Keratinocyte (primary cell): ENCODE measurements at regions not wholly inside any gene's neighbourhood (a gene's known extent, or its start where the extent isn't known, plus 50 kb on each side); places are given as distances from the start of the nearest gene placed in this dataset.

ENCODE experiments used
- DNase-seq: peaks from one replicate; pipeline ENCODE4 v3.0.0-alpha.2; 2011; ENCODE audit warnings: low read depth, missing footprints, low spot score
- FAIRE-seq: peaks from 2 replicates; lab custom pipeline; 2011; peaks lifted over from hg19 to GRCh38; lab: Jason Lieb, UNC
- H2AFZ ChIP-seq: 2 replicates; pipeline ENCODE4 v1.6.0; 2012; ENCODE audit warnings: low read length, control low read depth, inconsistent platforms; ENCODE audit not compliant: control insufficient read depth
- H3K27ac ChIP-seq: 2 replicates; pipeline ENCODE4 v1.5.1; 2011; ENCODE audit warnings: low read length; ENCODE audit not compliant: control insufficient read depth, insufficient read depth
- H3K27me3 ChIP-seq: 3 replicates; pipeline ENCODE4 v1.6.0; 2011; ENCODE audit warnings: low read length; ENCODE audit not compliant: control insufficient read depth, insufficient read depth; ENCODE audit errors: extremely low read depth
- H3K36me3 ChIP-seq, 2 experiments: 2 replicates in 1 of 2; 3 replicates in 1 of 2; pipeline ENCODE4 v1.5.1; 2011; ENCODE audit warnings: low read length in 2 of 2, mild to moderate bottlenecking in 1 of 2; ENCODE audit not compliant: control insufficient read depth in 2 of 2, insufficient read depth in 2 of 2; ENCODE audit errors: extremely low read depth in 1 of 2
- H3K4me1 ChIP-seq: 3 replicates; pipeline ENCODE4 v1.5.1; 2011; ENCODE audit warnings: low read length; ENCODE audit not compliant: control insufficient read depth, insufficient read depth; ENCODE audit errors: extremely low read depth
- H3K4me2 ChIP-seq: 3 replicates; pipeline ENCODE4 v1.6.0; 2011; ENCODE audit warnings: low read depth, low read length; ENCODE audit not compliant: control insufficient read depth, insufficient read depth; ENCODE audit errors: extremely low read depth
- H3K4me3 ChIP-seq, 3 experiments: fragments of 200-600 bp in 1 of 3; sonication (generic) in 1 of 3; 2 replicates in 2 of 3; 3 replicates in 1 of 3; pipeline ENCODE4 v1.5.1; 2011 to 2016; ENCODE audit warnings: low read length in 3 of 3, mild to moderate bottlenecking in 3 of 3, control low read depth in 2 of 3, inconsistent platforms in 1 of 3, low read depth in 1 of 3, mixed read lengths in 1 of 3, mixed run types in 1 of 3, moderate library complexity in 1 of 3; ENCODE audit not compliant: control insufficient read depth in 2 of 3, insufficient read depth in 2 of 3; ENCODE audit errors: extremely low read depth in 1 of 3
- H3K79me2 ChIP-seq: 2 replicates; pipeline ENCODE4 v1.6.0; 2012; ENCODE audit warnings: low read length; ENCODE audit not compliant: control insufficient read depth, insufficient read depth
- H3K9ac ChIP-seq: 3 replicates; pipeline ENCODE4 v1.6.0; 2011; ENCODE audit warnings: low read length; ENCODE audit not compliant: control insufficient read depth, insufficient read depth; ENCODE audit errors: extremely low read depth
- H3K9me1 ChIP-seq: 3 replicates; pipeline ENCODE4 v1.6.0; 2011; ENCODE audit warnings: low read length; ENCODE audit not compliant: control insufficient read depth, insufficient read depth; ENCODE audit errors: extremely low read depth
- H3K9me3 ChIP-seq: 2 replicates; pipeline ENCODE4 v1.5.1; 2012; ENCODE audit warnings: low read depth, low read length; ENCODE audit not compliant: control insufficient read depth
- H4K20me1 ChIP-seq: 3 replicates; pipeline ENCODE4 v1.6.0; 2011; ENCODE audit warnings: low read length; ENCODE audit not compliant: control insufficient read depth, insufficient read depth; ENCODE audit errors: extremely low read depth
- CTCF ChIP-seq, 3 experiments: IDR thresholded peaks in 1 of 3; conservative IDR thresholded peaks in 1 of 3; optimal IDR thresholded peaks in 1 of 3; 2 replicates in 2 of 3; 3 replicates in 1 of 3; pipeline versions ENCODE3 to v1.5.1; 2011; ENCODE audit warnings: low read length in 3 of 3, mild to moderate bottlenecking in 3 of 3, moderate library complexity in 2 of 3, control low read depth in 1 of 3, inconsistent platforms in 1 of 3; ENCODE audit not compliant: insufficient read depth in 2 of 3; ENCODE audit errors: extremely low read depth in 1 of 3
- EZH2 ChIP-seq: IDR thresholded peaks from one replicate; pipeline ENCODE4 v1.6.1; 2012; ENCODE audit warnings: inconsistent platforms, mild to moderate bottlenecking, low read length, moderate library complexity
- dilution Hi-C: fragments of 300-500 bp; cut with MboI; formaldehyde crosslinking; loops from one replicate; pipeline ENCODE4 v1.7.0; 2020; ENCODE audit warnings: low sequenced_read_pairs; ENCODE audit not compliant: extremely low pct_ligation_motif_present

- Histone ChIP-seq H2AFZ (no peak overlapping the region), H4K20me1 (no peaks in the 10 kb centered on the region), H3K4me3 (no peak overlapping the region), H3K27ac (no peak overlapping the region), H3K9me1 (no peaks in the 10 kb centered on the region), H3K79me2 (no peaks in the 10 kb centered on the region), H3K9ac (no peak overlapping the region), H3K4me1 (peaks cover 14% of the 10 kb centered on the region), H3K36me3 (no peaks in the 10 kb centered on the region), H3K9me3 (no peaks in the 10 kb centered on the region), H3K27me3 (no peaks in the 10 kb centered on the region), H3K4me2 (no peak overlapping the region)
- FAIRE-seq (no peak), DNase-seq (no peak)
- TF ChIP-seq EZH2 (no peak), CTCF (optimal IDR thresholded peaks at IDR 0.05 in 1 of 3, IDR thresholded peaks at IDR 0.05 in 1 of 3, conservative IDR thresholded peaks at IDR 0.05 in 1 of 3; ENCODE audit: extremely low read depth in 1 of 3, insufficient read depth in 2 of 3, low read length in 3 of 3) (no peak)
- dilution Hi-C loops, result no loop called here
Measured at GRCh38 chr12:65715961-65716360, 108.3 kb upstream of the HMGA2 start.

GRCh38 chr12:65720136-65721130 lies 103.8 kb upstream of the HMGA2 start:
- Histone ChIP-seq H3K79me2 (no peaks in the 10 kb centered on the region), H2AFZ (peak overlapping the region; percentile 32), H3K9ac (no peak overlapping the region), H3K4me3 (no peak overlapping the region), H4K20me1 (no peaks in the 10 kb centered on the region), H3K4me1 (peaks cover 14% of the 10 kb centered on the region), H3K9me1 (no peaks in the 10 kb centered on the region), H3K27me3 (no peaks in the 10 kb centered on the region), H3K27ac (peak overlapping the region; percentile 50), H3K36me3 (no peaks in the 10 kb centered on the region), H3K9me3 (no peaks in the 10 kb centered on the region), H3K4me2 (no peak overlapping the region)
- FAIRE-seq (peak; percentile 94), DNase-seq (peak; percentile 67)
- dilution Hi-C loops, result no loop called here
- TF ChIP-seq CTCF (optimal IDR thresholded peaks at IDR 0.05 in 1 of 3, IDR thresholded peaks at IDR 0.05 in 1 of 3, conservative IDR thresholded peaks at IDR 0.05 in 1 of 3; ENCODE audit: extremely low read depth in 1 of 3, insufficient read depth in 2 of 3, low read length in 3 of 3) (no peak), EZH2 (no peak)
